ENCODE measurements at regions not wholly inside any gene's neighbourhood (a gene's known extent, or its start where the extent isn't known, plus 50 kb on each side); places are given as distances from the start of the nearest gene placed in this dataset.
A peak's percentile ranks its signal among the peaks of the same experiment; 100 is the strongest.

DNA sequence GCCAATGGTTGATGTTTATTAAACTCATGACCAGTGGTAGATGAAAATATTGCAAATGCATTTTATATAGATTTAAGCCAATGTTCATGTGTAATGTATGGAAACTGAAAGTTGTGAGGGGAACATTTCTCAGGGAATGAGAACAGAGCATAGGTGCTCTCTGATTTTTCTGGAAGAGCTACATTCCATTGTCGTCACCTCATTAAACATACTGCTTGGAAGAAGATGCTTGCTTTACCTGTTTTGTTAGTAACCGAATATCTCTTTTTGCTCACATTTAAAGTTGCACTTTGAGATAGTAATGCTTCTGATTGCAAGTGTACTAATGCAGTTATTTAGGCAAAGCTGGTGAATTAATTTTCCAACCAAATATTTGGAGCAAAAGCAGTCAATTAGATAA lies 93.8 kb upstream of the CLCN4 start:
- Mint-ChIP-seq H3K27ac (no peak overlapping the region), H3K4me3 (no peak overlapping the region), H3K27me3 (no peaks in the 10 kb centered on the region), H3K36me3 (ENCODE audit: low read depth) (peaks cover 17% of the 10 kb centered on the region), H3K4me1 (ENCODE audit: low read depth) (no peaks in the 10 kb centered on the region), H3K9me3 (no peaks in the 10 kb centered on the region)
- Histone ChIP-seq H3K27ac (ENCODE audit: low read depth in 1 of 2, low read length in 2 of 2) (no peak overlapping the region), H3K27me3 (ENCODE audit: control insufficient read depth in 1 of 2, insufficient read depth in 2 of 2, low read length in 2 of 2) (no peaks in the 10 kb centered on the region), H3K4me3 (ENCODE audit: low read length) (no peak overlapping the region), H3K9me3 (ENCODE audit: control insufficient read depth in 1 of 2, insufficient read depth in 1 of 2, low read length in 2 of 2) (no peaks in the 10 kb centered on the region), H3K36me3 (ENCODE audit: insufficient read depth, low read length) (peaks cover 5% of the 10 kb centered on the region), H3K4me1 (ENCODE audit: insufficient read depth, low read length) (no peaks in the 10 kb centered on the region)
- TF ChIP-seq CTCF (IDR thresholded peaks at IDR 0.05), result no peak
- no peak for DNase-seq
- intact Hi-C loops (cut with DNase I, micrococcal nuclease), result no loop called here
- ATAC-seq (ENCODE audit: poor library complexity), result no peak
- ChIA-PET POLR2A (no interaction called here), CTCF (no interaction called here)

DNA sequence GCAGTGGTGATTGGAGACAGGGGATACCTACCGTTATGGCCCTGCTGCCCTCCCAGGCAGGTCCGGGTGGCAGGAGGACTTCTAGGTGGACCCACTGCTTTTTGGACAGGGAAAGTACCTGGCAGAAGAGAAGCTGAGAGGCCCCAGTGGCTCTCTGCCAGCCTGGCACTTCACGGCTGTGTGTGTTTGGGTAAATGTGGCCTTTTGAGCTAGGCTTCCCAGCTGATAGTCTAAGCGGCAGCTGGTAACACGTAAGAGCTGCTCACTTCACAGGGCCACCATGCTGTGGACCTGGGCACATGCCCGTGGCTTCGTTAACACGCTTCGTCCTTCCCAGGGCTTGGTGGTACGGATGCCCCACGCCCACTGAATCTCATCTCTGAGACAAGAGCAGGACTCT lies 92.0 kb upstream of the CLCN4 start:
- no peaks in the 10 kb centered on the region for H3K27me3 ChIP-seq (ENCODE audit: control insufficient read depth in 1 of 2, insufficient read depth in 2 of 2, low read length in 2 of 2)
- no peaks in the 10 kb centered on the region for H3K9me3 ChIP-seq (ENCODE audit: control insufficient read depth in 1 of 2, insufficient read depth in 1 of 2, low read length in 2 of 2)
- ATAC-seq (ENCODE audit: poor library complexity) (no peak), DNase-seq (no peak)
- TF ChIP-seq CTCF (IDR thresholded peaks at IDR 0.05), result no peak
- Mint-ChIP-seq H3K4me3 (no peak overlapping the region), H3K9me3 (no peaks in the 10 kb centered on the region), H3K36me3 (ENCODE audit: low read depth) (peaks cover 17% of the 10 kb centered on the region), H3K27ac (no peak overlapping the region), H3K27me3 (no peaks in the 10 kb centered on the region), H3K4me1 (ENCODE audit: low read depth) (no peaks in the 10 kb centered on the region)
- ChIA-PET CTCF (no interaction called here), POLR2A (no interaction called here)
- H3K27ac ChIP-seq (ENCODE audit: low read depth in 1 of 2, low read length in 2 of 2), result no peak overlapping the region
- no peaks in the 10 kb centered on the region for H3K4me1 ChIP-seq (ENCODE audit: insufficient read depth, low read length)
- intact Hi-C loops (cut with DNase I, micrococcal nuclease), result no loop called here
- no peak overlapping the region for H3K4me3 ChIP-seq (ENCODE audit: low read length)
- H3K36me3 ChIP-seq (ENCODE audit: insufficient read depth, low read length), result peaks cover 6% of the 10 kb centered on the region

- ATAC-seq (ENCODE audit: poor library complexity) (no peak), DNase-seq (peak in 1 of 14 experiments; percentile 7)
- H3K9me3 ChIP-seq (ENCODE audit: control insufficient read depth in 1 of 2, insufficient read depth in 1 of 2, low read length in 2 of 2), result no peaks in the 10 kb centered on the region
- peaks cover 10% of the 10 kb centered on the region for H3K4me1 ChIP-seq (ENCODE audit: insufficient read depth, low read length)
- intact Hi-C loops (cut with DNase I, micrococcal nuclease), result no loop called here
- no peak overlapping the region for H3K4me3 ChIP-seq (ENCODE audit: low read length)
- no peaks in the 10 kb centered on the region for H3K9me3 Mint-ChIP-seq
- H3K27me3 ChIP-seq (ENCODE audit: control insufficient read depth in 1 of 2, insufficient read depth in 2 of 2, low read length in 2 of 2), result no peaks in the 10 kb centered on the region
- H3K36me3 ChIP-seq (ENCODE audit: insufficient read depth, low read length), result peaks cover 6% of the 10 kb centered on the region
- H3K27me3 Mint-ChIP-seq, result no peaks in the 10 kb centered on the region
- ChIA-PET CTCF (no interaction called here), POLR2A (interaction anchor here (1.5 kb wide), 1 partner anchor 40 kb away, joined by 4 read pairs; no protein-coding TSS in a partner anchor)
- no peak overlapping the region for H3K27ac Mint-ChIP-seq
- no peak overlapping the region for H3K4me3 Mint-ChIP-seq
- H3K27ac ChIP-seq (ENCODE audit: low read depth in 1 of 2, low read length in 2 of 2), result no peak overlapping the region
- H3K4me1 Mint-ChIP-seq (ENCODE audit: low read depth), result peaks cover 14% of the 10 kb centered on the region
- H3K36me3 Mint-ChIP-seq (ENCODE audit: low read depth), result peaks cover 13% of the 10 kb centered on the region
- no peak for TF ChIP-seq CTCF (IDR thresholded peaks at IDR 0.05)
Measured at GRCh38 chrX:10070714-10071436, 85.9 kb upstream of the CLCN4 start.
